SK-N-SH treated with all-trans-retinoic acid at 6 μM for 48 hours (cell line): ENCODE measurements at regions not wholly inside any gene's neighbourhood (a gene's known extent, or its start where the extent isn't known, plus 50 kb on each side); places are given as distances from the start of the nearest gene placed in this dataset.

Source experiments
- ATAC-seq: fragments of 200-7000 bp; cut with Tn5 transposase; 3 replicates; pipeline ENCODE4 v1.9.1; 2020; ENCODE audit warnings: mild to moderate bottlenecking, moderate library complexity
- ARNTL ChIP-seq: fragments of 450-650 bp; formaldehyde crosslinking; IDR thresholded peaks from 2 replicates; pipeline ENCODE4 v1.5.0; 2020; ENCODE audit warnings: low read depth, mild to moderate bottlenecking, moderate library complexity, borderline replicate concordance
- BACH2 ChIP-seq: fragments of 250-450 bp; sonication (Bioruptor Pico); IDR thresholded peaks from 2 replicates; pipeline ENCODE4 v1.9.0; 2021; ENCODE audit warnings: mild to moderate bottlenecking, borderline replicate concordance
- ESRRG ChIP-seq: fragments of 250-450 bp; sonication (Bioruptor Pico); IDR thresholded peaks from 2 replicates; pipeline ENCODE4 v1.6.1; 2021; ENCODE audit warnings: mild to moderate bottlenecking
- GLIS3 ChIP-seq: fragments of 250-450 bp; sonication (Bioruptor Pico); IDR thresholded peaks from 2 replicates; pipeline ENCODE4 v1.5.0; 2020; ENCODE audit warnings: mild to moderate bottlenecking, moderate library complexity
- ISL1 ChIP-seq: fragments of 250-450 bp; sonication (Bioruptor Pico); IDR thresholded peaks from 2 replicates; pipeline ENCODE4 v2.1.2; 2022; ENCODE audit warnings: mild to moderate bottlenecking, moderate library complexity
- OSR1 ChIP-seq: fragments of 250-450 bp; sonication (Bioruptor Pico); IDR thresholded peaks from 2 replicates; pipeline ENCODE4 v1.8.0; 2022; ENCODE audit warnings: moderate library complexity, mild to moderate bottlenecking, inconsistent platforms
- PPARA ChIP-seq: fragments of 250-450 bp; sonication (Bioruptor Pico); IDR thresholded peaks from 2 replicates; pipeline ENCODE4 v1.5.0; 2020; ENCODE audit warnings: mild to moderate bottlenecking, borderline replicate concordance
- RARB ChIP-seq: fragments of 250-450 bp; sonication (Bioruptor Pico); IDR thresholded peaks from 2 replicates; pipeline ENCODE4 v1.8.0; 2021; ENCODE audit warnings: mild to moderate bottlenecking, moderate library complexity
- SNAI2 ChIP-seq: fragments of 250-450 bp; sonication (Bioruptor Pico); IDR thresholded peaks from 2 replicates; pipeline ENCODE4 v1.5.0; 2020; ENCODE audit warnings: mild to moderate bottlenecking, moderate library complexity
- TCF4 ChIP-seq: fragments of 250-450 bp; sonication (Bioruptor Pico); IDR thresholded peaks from 2 replicates; pipeline ENCODE4 v1.8.0; 2021; ENCODE audit warnings: mild to moderate bottlenecking, moderate library complexity, borderline replicate concordance
- TOX ChIP-seq: fragments of 250-450 bp; sonication (Bioruptor Pico); IDR thresholded peaks from 2 replicates; pipeline ENCODE4 v1.8.0; 2021; ENCODE audit warnings: mild to moderate bottlenecking, moderate library complexity, borderline replicate concordance
- ZC3H10 ChIP-seq: fragments of 250-450 bp; sonication (Bioruptor Pico); IDR thresholded peaks from 2 replicates; pipeline ENCODE4 v1.5.1; 2021; ENCODE audit warnings: mild to moderate bottlenecking, moderate library complexity
- ZFP3 ChIP-seq: fragments of 250-450 bp; sonication (Bioruptor Pico); IDR thresholded peaks from 2 replicates; pipeline ENCODE4 v1.5.0; 2020; ENCODE audit warnings: mild to moderate bottlenecking, moderate library complexity
- ZFP30 ChIP-seq: fragments of 450-650 bp; formaldehyde crosslinking; IDR thresholded peaks from 2 replicates; pipeline ENCODE4 v1.5.0; 2022; ENCODE audit warnings: mild to moderate bottlenecking, moderate library complexity
- ZNF565 ChIP-seq: fragments of 450-650 bp; formaldehyde crosslinking; conservative IDR thresholded peaks from 2 replicates; pipeline ENCODE4 v1.5.0; 2020; ENCODE audit warnings: low read depth, mild to moderate bottlenecking, moderate library complexity
- ZNF70 ChIP-seq: fragments of 450-650 bp; formaldehyde crosslinking; IDR thresholded peaks from 2 replicates; pipeline ENCODE4 v1.5.0; 2020; ENCODE audit warnings: mild to moderate bottlenecking, moderate library complexity
- ZNF8 ChIP-seq: fragments of 450-650 bp; formaldehyde crosslinking; IDR thresholded peaks from 2 replicates; pipeline ENCODE4 v1.5.0; 2020; ENCODE audit warnings: mild to moderate bottlenecking, moderate library complexity
- TF ChIP-seq, protein P1 (sequence below): fragments of 250-450 bp; sonication (Bioruptor Pico); IDR thresholded peaks from 2 replicates; pipeline ENCODE4 v1.8.0; 2021; ENCODE audit warnings: low read depth, mild to moderate bottlenecking, moderate library complexity, borderline replicate concordance
- TF ChIP-seq, protein P2 (sequence below): fragments of 250-450 bp; sonication (Bioruptor Pico); IDR thresholded peaks from 2 replicates; pipeline ENCODE4 v1.8.0; 2020; ENCODE audit warnings: mild to moderate bottlenecking, moderate library complexity, borderline replicate concordance
- TF ChIP-seq, protein P3 (sequence below): fragments of 250-450 bp; sonication (Bioruptor Pico); IDR thresholded peaks from 2 replicates; pipeline ENCODE4 v1.5.1; 2021; ENCODE audit warnings: mild to moderate bottlenecking, moderate library complexity
- TF ChIP-seq, protein P4 (sequence below): fragments of 250-450 bp; sonication (Bioruptor Pico); IDR thresholded peaks from 2 replicates; pipeline ENCODE4 v1.5.1; 2020; ENCODE audit warnings: low read depth, mild to moderate bottlenecking, moderate library complexity

DNA sequence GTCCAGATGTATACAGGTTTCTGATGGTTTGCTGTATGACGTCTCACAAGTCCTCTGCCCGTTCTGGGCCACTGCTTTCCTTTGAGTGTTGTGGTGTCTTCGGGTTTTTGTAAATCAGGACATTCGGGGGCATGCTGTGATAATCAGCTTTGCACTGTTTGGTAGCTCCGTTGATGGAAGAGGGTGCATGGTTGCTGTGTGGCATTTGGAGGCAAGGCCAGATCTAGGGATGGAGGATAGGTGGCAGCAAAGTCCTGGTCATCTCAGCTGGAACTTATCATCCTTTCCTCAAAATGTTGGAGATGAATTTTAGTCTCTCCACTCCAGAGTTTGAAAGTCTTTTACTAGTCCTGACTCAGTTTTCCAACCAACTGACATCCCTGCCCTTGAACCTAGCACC is 91.0 kb downstream of the SCP2D1 start (continued):
- TF ChIP-seq, protein P1, sequence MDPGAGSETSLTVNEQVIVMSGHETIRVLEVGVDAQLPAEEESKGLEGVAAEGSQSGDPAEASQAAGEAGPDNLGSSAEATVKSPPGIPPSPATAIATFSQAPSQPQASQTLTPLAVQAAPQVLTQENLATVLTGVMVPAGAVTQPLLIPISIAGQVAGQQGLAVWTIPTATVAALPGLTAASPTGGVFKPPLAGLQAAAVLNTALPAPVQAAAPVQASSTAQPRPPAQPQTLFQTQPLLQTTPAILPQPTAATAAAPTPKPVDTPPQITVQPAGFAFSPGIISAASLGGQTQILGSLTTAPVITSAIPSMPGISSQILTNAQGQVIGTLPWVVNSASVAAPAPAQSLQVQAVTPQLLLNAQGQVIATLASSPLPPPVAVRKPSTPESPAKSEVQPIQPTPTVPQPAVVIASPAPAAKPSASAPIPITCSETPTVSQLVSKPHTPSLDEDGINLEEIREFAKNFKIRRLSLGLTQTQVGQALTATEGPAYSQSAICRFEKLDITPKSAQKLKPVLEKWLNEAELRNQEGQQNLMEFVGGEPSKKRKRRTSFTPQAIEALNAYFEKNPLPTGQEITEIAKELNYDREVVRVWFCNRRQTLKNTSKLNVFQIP = no peak
- TF ChIP-seq TCF4 (CRISPR knock-in tag) = no peak

DNA sequence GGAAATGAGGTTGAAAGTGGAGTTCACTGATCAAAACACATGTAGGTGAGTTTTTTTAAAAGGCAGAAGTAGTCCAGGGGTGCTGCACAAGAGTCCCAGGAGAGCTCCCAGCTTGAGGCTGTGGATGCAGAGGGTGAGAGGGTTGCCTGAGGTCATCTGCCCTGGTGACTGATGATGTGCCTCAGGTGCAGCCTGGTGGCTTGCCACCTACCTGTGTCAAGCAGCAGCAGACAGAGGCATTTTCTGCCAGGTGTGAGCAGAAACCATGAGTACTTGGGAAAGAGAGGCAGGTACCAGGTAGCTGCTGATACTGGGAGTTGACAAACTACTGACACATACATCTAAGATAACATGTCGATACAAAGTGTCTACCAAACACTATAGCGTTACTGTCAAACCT is 92.5 kb downstream of the SCP2D1 start:
- no peak for ATAC-seq
- TF ChIP-seq, protein P2, sequence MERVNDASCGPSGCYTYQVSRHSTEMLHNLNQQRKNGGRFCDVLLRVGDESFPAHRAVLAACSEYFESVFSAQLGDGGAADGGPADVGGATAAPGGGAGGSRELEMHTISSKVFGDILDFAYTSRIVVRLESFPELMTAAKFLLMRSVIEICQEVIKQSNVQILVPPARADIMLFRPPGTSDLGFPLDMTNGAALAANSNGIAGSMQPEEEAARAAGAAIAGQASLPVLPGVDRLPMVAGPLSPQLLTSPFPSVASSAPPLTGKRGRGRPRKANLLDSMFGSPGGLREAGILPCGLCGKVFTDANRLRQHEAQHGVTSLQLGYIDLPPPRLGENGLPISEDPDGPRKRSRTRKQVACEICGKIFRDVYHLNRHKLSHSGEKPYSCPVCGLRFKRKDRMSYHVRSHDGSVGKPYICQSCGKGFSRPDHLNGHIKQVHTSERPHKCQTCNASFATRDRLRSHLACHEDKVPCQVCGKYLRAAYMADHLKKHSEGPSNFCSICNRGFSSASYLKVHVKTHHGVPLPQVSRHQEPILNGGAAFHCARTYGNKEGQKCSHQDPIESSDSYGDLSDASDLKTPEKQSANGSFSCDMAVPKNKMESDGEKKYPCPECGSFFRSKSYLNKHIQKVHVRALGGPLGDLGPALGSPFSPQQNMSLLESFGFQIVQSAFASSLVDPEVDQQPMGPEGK (CRISPR knock-in tag) = no peak
- TF ChIP-seq ISL1 (CRISPR knock-in tag) (no peak), BACH2 (no peak), ZNF8 (CRISPR knock-in tag) (no peak), GLIS3 (CRISPR knock-in tag) (no peak), SNAI2 (CRISPR knock-in tag) (no peak)
- TF ChIP-seq, protein P1 = no peak
- TF ChIP-seq, all 23 proteins: peak for 0

DNA sequence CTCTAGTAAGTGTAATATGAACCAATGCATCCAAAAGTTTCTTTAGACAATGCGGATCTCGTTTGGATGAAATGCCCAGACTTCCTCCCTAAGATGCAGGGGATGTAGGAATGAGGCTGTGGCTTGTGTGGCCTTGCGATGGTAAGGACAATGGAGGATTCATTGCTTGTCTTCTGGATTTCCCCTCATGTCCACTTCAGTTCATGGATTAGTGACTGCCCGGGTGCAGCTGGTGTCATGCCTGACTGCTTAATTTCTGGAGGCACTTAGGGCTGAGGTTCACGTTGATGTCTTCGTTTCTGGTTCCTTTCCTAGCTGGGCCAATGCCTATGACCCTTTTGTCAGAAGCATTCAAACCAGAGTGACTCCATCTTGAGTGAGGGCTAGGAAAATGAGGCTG is 93.8 kb downstream of the SCP2D1 start:
- no peak for ATAC-seq
- TF ChIP-seq ZNF8 (CRISPR knock-in tag) = no peak
- no peak for TF ChIP-seq BACH2
- TF ChIP-seq RARB (CRISPR knock-in tag) = no peak
- TF ChIP-seq ZNF70 (CRISPR knock-in tag) = no peak
- TF ChIP-seq ZNF565 (CRISPR knock-in tag) = no peak
- no peak for TF ChIP-seq ESRRG
- no peak for TF ChIP-seq ZC3H10 (CRISPR knock-in tag)
- TF ChIP-seq TOX (CRISPR knock-in tag) = no peak
- TF ChIP-seq, protein P3, sequence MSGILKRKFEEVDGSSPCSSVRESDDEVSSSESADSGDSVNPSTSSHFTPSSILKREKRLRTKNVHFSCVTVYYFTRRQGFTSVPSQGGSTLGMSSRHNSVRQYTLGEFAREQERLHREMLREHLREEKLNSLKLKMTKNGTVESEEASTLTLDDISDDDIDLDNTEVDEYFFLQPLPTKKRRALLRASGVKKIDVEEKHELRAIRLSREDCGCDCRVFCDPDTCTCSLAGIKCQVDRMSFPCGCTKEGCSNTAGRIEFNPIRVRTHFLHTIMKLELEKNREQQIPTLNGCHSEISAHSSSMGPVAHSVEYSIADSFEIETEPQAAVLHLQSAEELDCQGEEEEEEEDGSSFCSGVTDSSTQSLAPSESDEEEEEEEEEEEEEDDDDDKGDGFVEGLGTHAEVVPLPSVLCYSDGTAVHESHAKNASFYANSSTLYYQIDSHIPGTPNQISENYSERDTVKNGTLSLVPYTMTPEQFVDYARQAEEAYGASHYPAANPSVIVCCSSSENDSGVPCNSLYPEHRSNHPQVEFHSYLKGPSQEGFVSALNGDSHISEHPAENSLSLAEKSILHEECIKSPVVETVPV = no peak
- TF ChIP-seq ZFP3 (CRISPR knock-in tag) = no peak
- TF ChIP-seq ARNTL (CRISPR knock-in tag) = no peak
- no peak for TF ChIP-seq PPARA (CRISPR knock-in tag)
- TF ChIP-seq, protein P2 (CRISPR knock-in tag) = no peak
- TF ChIP-seq, protein P4, sequence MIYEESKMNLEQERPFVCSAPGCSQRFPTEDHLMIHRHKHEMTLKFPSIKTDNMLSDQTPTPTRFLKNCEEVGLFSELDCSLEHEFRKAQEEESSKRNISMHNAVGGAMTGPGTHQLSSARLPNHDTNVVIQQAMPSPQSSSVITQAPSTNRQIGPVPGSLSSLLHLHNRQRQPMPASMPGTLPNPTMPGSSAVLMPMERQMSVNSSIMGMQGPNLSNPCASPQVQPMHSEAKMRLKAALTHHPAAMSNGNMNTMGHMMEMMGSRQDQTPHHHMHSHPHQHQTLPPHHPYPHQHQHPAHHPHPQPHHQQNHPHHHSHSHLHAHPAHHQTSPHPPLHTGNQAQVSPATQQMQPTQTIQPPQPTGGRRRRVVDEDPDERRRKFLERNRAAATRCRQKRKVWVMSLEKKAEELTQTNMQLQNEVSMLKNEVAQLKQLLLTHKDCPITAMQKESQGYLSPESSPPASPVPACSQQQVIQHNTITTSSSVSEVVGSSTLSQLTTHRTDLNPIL (CRISPR knock-in tag) = no peak
- no peak for TF ChIP-seq SNAI2 (CRISPR knock-in tag)
- TF ChIP-seq OSR1 (CRISPR knock-in tag) = no peak
- TF ChIP-seq ZFP30 = no peak
- TF ChIP-seq, all 23 proteins: peak for 0
